ENCODE measurements at regions not wholly inside any gene's neighbourhood (a gene's known extent, or its start where the extent isn't known, plus 50 kb on each side); places are given as distances from the start of the nearest gene placed in this dataset.
"Not testable (repeated sequence)": the region's sequence is repeated elsewhere in the genome, so short reads cannot be mapped to it uniquely, and the experiment has no call there.

GRCh38 chr2:166831930-166832329, 56.4 kb upstream of the XIRP2 start:
- DNase-seq: no peak

GRCh38 chr2:166825914-166826313, 62.4 kb upstream of the XIRP2 start:
- no peak for DNase-seq

- DNase-seq: no peak
Observed at GRCh38 chr2:166814335-166814734, 73.9 kb upstream of the XIRP2 start.

GRCh38 chr2:166812166-166812891, 76.0 kb upstream of the XIRP2 start:
- DNase-seq: no peak

- no peak for DNase-seq
Observed at GRCh38 chr2:166805753-166806152, 82.5 kb upstream of the XIRP2 start.

- no peak for DNase-seq
Observed at GRCh38 chr2:166803373-166804000, 84.8 kb upstream of the XIRP2 start.

- no peak for DNase-seq
Observed at GRCh38 chr2:166802475-166802874, 85.8 kb upstream of the XIRP2 start.

- no peak for DNase-seq
Observed at GRCh38 chr2:166792808-166793207, 95.5 kb upstream of the XIRP2 start.

GRCh38 chr2:166786707-166787106, 101.6 kb upstream of the XIRP2 start:
- DNase-seq: no peak

- DNase-seq: no peak
Observed at GRCh38 chr2:166784296-166784946, 103.9 kb upstream of the XIRP2 start.

GRCh38 chr2:166775176-166775575, 113.1 kb upstream of the XIRP2 start:
- DNase-seq: no peak

GRCh38 chr2:166773308-166773949, 114.9 kb upstream of the XIRP2 start:
- DNase-seq: no peak

- DNase-seq: no peak
Observed at GRCh38 chr2:166768393-166769123, 119.7 kb upstream of the XIRP2 start.

GRCh38 chr2:166766769-166767322, 121.4 kb upstream of the XIRP2 start:
- not testable (repeated sequence) for DNase-seq

- DNase-seq: no peak
Observed at GRCh38 chr2:166766220-166766619, 122.1 kb upstream of the XIRP2 start.

- no peak for DNase-seq
Observed at GRCh38 chr2:166765141-166765540, 123.1 kb upstream of the XIRP2 start.

- DNase-seq: no peak
Observed at GRCh38 chr2:166764702-166765101, 123.6 kb upstream of the XIRP2 start.

- no peak for DNase-seq
Observed at GRCh38 chr2:166764216-166764615, 124.1 kb upstream of the XIRP2 start.

GRCh38 chr2:166762746-166763145, 125.5 kb upstream of the XIRP2 start:
- DNase-seq: no peak

- no peak for DNase-seq
Observed at GRCh38 chr2:166758956-166759355, 129.3 kb upstream of the XIRP2 start.

GRCh38 chr2:166750624-166751023, 137.7 kb upstream of the XIRP2 start:
- DNase-seq: no peak
